ENCODE measurements at regions not wholly inside any gene's neighbourhood (a gene's known extent, or its start where the extent isn't known, plus 50 kb on each side); places are given as distances from the start of the nearest gene placed in this dataset.

DNA sequence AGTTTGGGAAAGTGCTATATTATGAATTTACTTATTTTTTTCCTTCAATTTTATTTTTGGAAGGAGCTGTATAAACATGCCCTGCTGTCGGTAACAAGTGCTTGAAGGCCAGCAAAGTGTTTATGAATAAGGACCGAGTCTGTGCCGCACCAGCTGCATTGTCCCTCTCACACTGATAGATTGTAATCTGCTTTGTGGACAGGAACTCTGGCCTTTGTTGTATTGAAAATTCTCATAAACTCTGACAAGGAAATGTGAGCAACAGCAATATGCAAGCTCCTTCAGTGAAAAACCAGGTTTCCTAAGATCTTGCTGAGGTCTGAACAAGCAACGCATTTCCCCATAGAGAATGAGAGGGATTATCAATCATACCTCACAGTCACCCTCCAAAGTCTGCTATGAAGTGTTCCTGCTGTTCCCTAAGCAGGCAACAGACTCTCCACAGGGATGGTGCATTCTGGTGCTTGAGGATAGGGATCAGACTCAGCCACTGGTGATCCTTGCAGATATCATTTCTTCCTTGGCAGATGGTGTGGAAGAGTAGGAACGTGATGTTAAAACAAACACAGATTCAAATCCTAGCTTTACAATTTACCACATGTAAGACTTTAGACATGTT lies 109.6 kb downstream of the KCNJ2 start:
- TF ChIP-seq, protein P1, sequence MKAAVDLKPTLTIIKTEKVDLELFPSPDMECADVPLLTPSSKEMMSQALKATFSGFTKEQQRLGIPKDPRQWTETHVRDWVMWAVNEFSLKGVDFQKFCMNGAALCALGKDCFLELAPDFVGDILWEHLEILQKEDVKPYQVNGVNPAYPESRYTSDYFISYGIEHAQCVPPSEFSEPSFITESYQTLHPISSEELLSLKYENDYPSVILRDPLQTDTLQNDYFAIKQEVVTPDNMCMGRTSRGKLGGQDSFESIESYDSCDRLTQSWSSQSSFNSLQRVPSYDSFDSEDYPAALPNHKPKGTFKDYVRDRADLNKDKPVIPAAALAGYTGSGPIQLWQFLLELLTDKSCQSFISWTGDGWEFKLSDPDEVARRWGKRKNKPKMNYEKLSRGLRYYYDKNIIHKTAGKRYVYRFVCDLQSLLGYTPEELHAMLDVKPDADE (IDR thresholded peaks at IDR 0.05): no peak
- TF ChIP-seq, protein P2, sequence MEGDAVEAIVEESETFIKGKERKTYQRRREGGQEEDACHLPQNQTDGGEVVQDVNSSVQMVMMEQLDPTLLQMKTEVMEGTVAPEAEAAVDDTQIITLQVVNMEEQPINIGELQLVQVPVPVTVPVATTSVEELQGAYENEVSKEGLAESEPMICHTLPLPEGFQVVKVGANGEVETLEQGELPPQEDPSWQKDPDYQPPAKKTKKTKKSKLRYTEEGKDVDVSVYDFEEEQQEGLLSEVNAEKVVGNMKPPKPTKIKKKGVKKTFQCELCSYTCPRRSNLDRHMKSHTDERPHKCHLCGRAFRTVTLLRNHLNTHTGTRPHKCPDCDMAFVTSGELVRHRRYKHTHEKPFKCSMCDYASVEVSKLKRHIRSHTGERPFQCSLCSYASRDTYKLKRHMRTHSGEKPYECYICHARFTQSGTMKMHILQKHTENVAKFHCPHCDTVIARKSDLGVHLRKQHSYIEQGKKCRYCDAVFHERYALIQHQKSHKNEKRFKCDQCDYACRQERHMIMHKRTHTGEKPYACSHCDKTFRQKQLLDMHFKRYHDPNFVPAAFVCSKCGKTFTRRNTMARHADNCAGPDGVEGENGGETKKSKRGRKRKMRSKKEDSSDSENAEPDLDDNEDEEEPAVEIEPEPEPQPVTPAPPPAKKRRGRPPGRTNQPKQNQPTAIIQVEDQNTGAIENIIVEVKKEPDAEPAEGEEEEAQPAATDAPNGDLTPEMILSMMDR (conservative IDR thresholded peaks at IDR 0.05; ENCODE audit: low read depth in 2 of 2): no peak
- TF ChIP-seq EZH2phosphoT487 (IDR thresholded peaks at IDR 0.05; ENCODE audit: unreplicated experiment) (no peak), JUNB (IDR thresholded peaks at IDR 0.05; ENCODE audit: unreplicated experiment) (no peak), ZNF114 (CRISPR knock-in tag; IDR thresholded peaks at IDR 0.05) (no peak), EZH2 (IDR thresholded peaks at IDR 0.05; ENCODE audit: low read depth, unreplicated experiment) (no peak), CREB1 (CRISPR knock-in tag; IDR thresholded peaks at IDR 0.05; ENCODE audit: low read depth) (no peak), POLR2AphosphoS5 (IDR thresholded peaks at IDR 0.05; ENCODE audit: low read depth) (no peak), REST (IDR thresholded peaks at IDR 0.05; ENCODE audit: unreplicated experiment) (no peak), NANOG (IDR thresholded peaks at IDR 0.05; ENCODE audit: borderline replicate concordance) (no peak), ZNF331 (CRISPR knock-in tag; IDR thresholded peaks at IDR 0.05; ENCODE audit: low read depth) (no peak), STAT1 (IDR thresholded peaks at IDR 0.05; ENCODE audit: unreplicated experiment) (no peak)
- TF ChIP-seq, protein P3, sequence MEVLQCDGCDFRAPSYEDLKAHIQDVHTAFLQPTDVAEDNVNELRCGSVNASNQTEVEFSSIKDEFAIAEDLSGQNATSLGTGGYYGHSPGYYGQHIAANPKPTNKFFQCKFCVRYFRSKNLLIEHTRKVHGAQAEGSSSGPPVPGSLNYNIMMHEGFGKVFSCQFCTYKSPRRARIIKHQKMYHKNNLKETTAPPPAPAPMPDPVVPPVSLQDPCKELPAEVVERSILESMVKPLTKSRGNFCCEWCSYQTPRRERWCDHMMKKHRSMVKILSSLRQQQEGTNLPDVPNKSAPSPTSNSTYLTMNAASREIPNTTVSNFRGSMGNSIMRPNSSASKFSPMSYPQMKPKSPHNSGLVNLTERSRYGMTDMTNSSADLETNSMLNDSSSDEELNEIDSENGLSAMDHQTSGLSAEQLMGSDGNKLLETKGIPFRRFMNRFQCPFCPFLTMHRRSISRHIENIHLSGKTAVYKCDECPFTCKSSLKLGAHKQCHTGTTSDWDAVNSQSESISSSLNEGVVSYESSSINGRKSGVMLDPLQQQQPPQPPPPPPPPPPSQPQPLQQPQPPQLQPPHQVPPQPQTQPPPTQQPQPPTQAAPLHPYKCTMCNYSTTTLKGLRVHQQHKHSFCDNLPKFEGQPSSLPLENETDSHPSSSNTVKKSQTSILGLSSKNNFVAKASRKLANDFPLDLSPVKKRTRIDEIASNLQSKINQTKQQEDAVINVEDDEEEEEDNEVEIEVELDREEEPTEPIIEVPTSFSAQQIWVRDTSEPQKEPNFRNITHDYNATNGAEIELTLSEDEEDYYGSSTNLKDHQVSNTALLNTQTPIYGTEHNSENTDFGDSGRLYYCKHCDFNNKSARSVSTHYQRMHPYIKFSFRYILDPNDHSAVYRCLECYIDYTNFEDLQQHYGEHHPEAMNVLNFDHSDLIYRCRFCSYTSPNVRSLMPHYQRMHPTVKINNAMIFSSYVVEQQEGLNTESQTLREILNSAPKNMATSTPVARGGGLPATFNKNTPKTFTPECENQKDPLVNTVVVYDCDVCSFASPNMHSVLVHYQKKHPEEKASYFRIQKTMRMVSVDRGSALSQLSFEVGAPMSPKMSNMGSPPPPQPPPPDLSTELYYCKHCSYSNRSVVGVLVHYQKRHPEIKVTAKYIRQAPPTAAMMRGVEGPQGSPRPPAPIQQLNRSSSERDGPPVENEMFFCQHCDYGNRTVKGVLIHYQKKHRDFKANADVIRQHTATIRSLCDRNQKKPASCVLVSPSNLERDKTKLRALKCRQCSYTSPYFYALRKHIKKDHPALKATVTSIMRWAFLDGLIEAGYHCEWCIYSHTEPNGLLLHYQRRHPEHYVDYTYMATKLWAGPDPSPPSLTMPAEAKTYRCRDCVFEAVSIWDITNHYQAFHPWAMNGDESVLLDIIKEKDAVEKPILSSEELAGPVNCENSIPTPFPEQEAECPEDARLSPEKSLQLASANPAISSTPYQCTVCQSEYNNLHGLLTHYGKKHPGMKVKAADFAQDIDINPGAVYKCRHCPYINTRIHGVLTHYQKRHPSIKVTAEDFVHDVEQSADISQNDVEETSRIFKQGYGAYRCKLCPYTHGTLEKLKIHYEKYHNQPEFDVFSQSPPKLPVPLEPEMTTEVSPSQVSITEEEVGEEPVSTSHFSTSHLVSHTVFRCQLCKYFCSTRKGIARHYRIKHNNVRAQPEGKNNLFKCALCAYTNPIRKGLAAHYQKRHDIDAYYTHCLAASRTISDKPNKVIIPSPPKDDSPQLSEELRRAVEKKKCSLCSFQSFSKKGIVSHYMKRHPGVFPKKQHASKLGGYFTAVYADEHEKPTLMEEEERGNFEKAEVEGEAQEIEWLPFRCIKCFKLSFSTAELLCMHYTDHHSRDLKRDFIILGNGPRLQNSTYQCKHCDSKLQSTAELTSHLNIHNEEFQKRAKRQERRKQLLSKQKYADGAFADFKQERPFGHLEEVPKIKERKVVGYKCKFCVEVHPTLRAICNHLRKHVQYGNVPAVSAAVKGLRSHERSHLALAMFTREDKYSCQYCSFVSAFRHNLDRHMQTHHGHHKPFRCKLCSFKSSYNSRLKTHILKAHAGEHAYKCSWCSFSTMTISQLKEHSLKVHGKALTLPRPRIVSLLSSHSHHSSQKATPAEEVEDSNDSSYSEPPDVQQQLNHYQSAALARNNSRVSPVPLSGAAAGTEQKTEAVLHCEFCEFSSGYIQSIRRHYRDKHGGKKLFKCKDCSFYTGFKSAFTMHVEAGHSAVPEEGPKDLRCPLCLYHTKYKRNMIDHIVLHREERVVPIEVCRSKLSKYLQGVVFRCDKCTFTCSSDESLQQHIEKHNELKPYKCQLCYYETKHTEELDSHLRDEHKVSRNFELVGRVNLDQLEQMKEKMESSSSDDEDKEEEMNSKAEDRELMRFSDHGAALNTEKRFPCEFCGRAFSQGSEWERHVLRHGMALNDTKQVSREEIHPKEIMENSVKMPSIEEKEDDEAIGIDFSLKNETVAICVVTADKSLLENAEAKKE (CRISPR knock-in tag; IDR thresholded peaks at IDR 0.05): no peak

Data from GM23338 (cell line).